GM12873 (cell line): ENCODE measurements at regions not wholly inside any gene's neighbourhood (a gene's known extent, or its start where the extent isn't known, plus 50 kb on each side); places are given as distances from the start of the nearest gene placed in this dataset.

Experiments used
- TF ChIP-seq, protein P1 (sequence below): IDR thresholded peaks from 2 replicates; pipeline ENCODE4 v1.5.1; 2012; ENCODE audit warnings: low read depth, mild to moderate bottlenecking, moderate library complexity, low read length, control low read depth; ENCODE audit not compliant: insufficient read depth; ENCODE audit errors: missing control alignments

GRCh38 chr12:75635606-75636444, 124.4 kb upstream of the KRR1 start:
- TF ChIP-seq, protein P1, sequence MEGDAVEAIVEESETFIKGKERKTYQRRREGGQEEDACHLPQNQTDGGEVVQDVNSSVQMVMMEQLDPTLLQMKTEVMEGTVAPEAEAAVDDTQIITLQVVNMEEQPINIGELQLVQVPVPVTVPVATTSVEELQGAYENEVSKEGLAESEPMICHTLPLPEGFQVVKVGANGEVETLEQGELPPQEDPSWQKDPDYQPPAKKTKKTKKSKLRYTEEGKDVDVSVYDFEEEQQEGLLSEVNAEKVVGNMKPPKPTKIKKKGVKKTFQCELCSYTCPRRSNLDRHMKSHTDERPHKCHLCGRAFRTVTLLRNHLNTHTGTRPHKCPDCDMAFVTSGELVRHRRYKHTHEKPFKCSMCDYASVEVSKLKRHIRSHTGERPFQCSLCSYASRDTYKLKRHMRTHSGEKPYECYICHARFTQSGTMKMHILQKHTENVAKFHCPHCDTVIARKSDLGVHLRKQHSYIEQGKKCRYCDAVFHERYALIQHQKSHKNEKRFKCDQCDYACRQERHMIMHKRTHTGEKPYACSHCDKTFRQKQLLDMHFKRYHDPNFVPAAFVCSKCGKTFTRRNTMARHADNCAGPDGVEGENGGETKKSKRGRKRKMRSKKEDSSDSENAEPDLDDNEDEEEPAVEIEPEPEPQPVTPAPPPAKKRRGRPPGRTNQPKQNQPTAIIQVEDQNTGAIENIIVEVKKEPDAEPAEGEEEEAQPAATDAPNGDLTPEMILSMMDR, result no peak

DNA sequence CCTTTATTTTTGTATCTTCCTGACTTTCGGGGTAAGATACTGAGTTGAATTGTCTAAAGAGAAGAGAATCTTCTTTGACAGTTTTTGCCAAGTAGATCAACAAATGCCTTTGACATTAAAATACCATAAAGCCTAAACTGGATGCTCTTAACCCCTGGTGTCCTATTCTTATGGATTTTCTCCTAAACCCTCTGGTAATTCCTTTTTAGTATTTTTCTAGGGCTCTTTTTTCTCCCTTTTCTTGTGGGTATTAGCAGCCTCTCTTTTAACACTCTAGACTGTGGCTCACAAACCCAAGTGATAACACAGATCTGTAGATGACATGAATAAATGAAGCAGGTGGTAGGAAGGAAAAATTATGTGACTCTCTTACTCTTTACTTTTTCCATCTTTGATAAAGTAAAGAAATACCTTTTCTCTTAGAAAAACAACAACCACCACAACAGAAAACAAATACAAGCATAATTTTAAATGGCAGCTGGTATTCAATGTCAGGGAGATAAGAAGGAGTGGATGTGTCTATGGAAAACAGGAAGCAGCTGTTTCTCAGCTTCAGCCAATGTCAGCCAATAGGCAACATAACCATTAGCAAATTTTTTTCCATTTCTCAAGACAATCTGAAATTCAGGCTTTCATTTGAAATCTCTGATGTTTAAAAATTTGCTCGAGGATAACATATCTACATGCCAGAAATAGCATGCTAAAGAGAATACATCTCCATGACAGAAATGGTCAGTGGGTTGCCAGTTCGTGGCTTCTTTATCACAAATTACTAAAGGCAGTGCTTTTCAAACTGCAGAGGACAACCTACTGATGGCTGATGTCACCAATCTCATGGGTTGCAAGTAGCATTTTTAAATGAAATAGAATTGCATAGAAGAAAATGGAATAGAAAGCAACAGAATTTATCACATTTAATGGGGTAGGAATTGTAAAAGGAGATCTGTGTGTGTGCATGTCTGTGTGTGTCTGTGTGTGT, 123.1 kb upstream of the KRR1 start:
- TF ChIP-seq, protein P1, result no peak

DNA sequence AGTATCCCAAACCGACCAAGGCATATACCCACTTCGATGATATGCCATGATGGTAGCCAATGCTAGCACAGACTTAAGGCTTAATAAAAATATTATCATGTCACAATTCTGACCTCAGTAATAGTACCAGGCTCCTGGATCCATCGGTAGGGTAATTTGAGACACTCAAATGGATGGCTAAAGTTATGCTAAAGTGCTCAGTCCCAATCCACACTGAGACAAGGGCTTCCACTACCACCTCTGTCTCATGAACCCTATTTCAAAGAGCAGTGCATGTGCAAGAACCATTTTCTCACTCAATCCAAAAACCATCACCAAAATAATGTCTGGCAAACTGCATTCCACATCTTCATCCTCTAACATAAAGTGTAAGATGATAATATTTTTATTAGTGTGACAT, 122.4 kb upstream of the KRR1 start:
- TF ChIP-seq, protein P1, result no peak

- TF ChIP-seq, protein P1, result no peak
Measured at GRCh38 chr12:75632442-75632841, 121.0 kb upstream of the KRR1 start.

DNA sequence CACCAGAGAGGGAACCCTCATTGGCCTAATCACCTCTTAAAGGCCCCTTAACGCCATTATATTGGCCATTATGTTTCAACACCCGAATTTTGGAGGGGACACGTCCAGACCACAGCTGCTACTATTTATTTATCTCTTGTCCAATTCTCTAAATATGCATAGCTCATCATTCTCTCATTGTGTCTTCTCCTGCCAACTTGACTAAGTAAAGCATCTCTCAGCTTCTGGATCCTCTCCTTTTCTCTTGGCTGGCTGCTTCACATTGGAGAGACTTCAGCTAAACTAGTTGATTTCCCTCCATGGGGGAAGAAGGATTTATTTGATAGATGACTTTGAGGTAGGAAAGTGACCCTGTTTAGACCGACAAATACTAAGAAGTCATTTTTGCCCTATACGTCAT, 120.4 kb upstream of the KRR1 start:
- TF ChIP-seq, protein P1, result no peak

DNA sequence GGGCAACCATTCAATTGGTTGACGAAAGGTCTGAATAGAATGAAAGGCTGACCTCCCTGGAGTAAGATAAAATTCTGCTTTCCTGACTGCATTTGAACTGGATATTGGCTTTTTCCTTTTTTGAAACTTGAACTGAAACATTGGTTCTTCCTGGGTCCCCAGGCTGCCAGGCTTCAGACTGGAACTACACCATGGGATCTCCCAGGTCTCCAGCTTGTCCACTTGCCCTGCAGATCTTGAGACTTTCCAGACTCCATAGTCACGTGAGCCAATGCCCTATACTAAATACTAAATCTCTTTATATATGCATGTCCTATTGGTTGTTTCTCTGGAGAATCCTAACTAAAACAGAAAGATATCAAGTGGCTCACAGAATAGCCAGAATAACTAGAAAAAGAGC, 118.7 kb upstream of the KRR1 start:
- TF ChIP-seq, protein P1, result no peak

GRCh38 chr12:75628916-75629315, 117.5 kb upstream of the KRR1 start:
- TF ChIP-seq, protein P1, result no peak
